H1 (cell line): ENCODE measurements at regions not wholly inside any gene's neighbourhood (a gene's known extent, or its start where the extent isn't known, plus 50 kb on each side); places are given as distances from the start of the nearest gene placed in this dataset.

Experiments
- CTCF ChIA-PET: fragments of 300-600 bp; sonication (Branson Sonifier 250); formaldehyde crosslinking; loops from one replicate; lab custom pipeline; 2021; ENCODE audit not compliant: partially characterized antibody; lab: Charles Lee
- POLR2A ChIA-PET: fragments of 300-600 bp; sonication (Branson Sonifier 250); formaldehyde crosslinking; loops from one replicate; lab custom pipeline; 2021; ENCODE audit warnings: inconsistent platforms; ENCODE audit not compliant: partially characterized antibody; lab: Charles Lee
- DNase-seq, 2 experiments: peaks; one replicate each; pipeline versions ENCODE4 v3.0.0 to v3.0.0-alpha.2; 2010 to 2022; ENCODE audit warnings: low spot score in 2 of 2, low read depth in 1 of 2, mixed read lengths in 1 of 2
- FAIRE-seq: peaks from 2 replicates; lab custom pipeline; 2011; peaks lifted over from hg19 to GRCh38; lab: Jason Lieb, UNC
- H2AFZ ChIP-seq: 2 replicates; pipeline ENCODE4 v1.8.1; 2012; ENCODE audit warnings: low read length, inconsistent platforms
- H2AK5ac ChIP-seq: 2 replicates; pipeline ENCODE4 v1.6.1; 2013; ENCODE audit warnings: low read depth, low read length
- H2BK120ac ChIP-seq: replicated peaks from 2 replicates; pipeline ENCODE3; 2013; ENCODE audit warnings: low read depth, low read length, inconsistent platforms
- H2BK12ac ChIP-seq: 2 replicates; pipeline ENCODE4 v1.6.1; 2013; ENCODE audit warnings: low read depth, low read length
- H2BK15ac ChIP-seq: 2 replicates; pipeline ENCODE4 v1.6.1; 2013; ENCODE audit warnings: low read length
- H2BK20ac ChIP-seq: 2 replicates; pipeline ENCODE4 v1.6.1; 2013; ENCODE audit warnings: low read length
- H2BK5ac ChIP-seq: 2 replicates; pipeline ENCODE4 v1.6.1; 2013; ENCODE audit warnings: low read depth, low read length
- H3K14ac ChIP-seq: 2 replicates; pipeline ENCODE4 v1.6.1; 2013; ENCODE audit warnings: inconsistent platforms; ENCODE audit not compliant: insufficient read length
- H3K18ac ChIP-seq: 2 replicates; pipeline ENCODE4 v1.6.1; 2013; ENCODE audit warnings: low read length; ENCODE audit errors: extremely low read depth
- H3K23ac ChIP-seq: 2 replicates; pipeline ENCODE4 v1.6.1; 2013; ENCODE audit warnings: inconsistent platforms; ENCODE audit not compliant: insufficient read length
- H3K23me2 ChIP-seq: 2 replicates; pipeline ENCODE4 v1.6.1; 2013; ENCODE audit warnings: low read depth, low read length
- H3K27ac ChIP-seq: 2 replicates; pipeline ENCODE4 v1.6.1; 2011; ENCODE audit warnings: low read depth, low read length, inconsistent platforms
- H3K27me3 ChIP-seq, 4 experiments: replicated peaks in 1 of 4; 1 replicate in 1 of 4; 2 replicates in 3 of 4; pipeline versions ENCODE4 v1.6.1 to v1.8.1; 2011 to 2013; ENCODE audit warnings: low read length in 3 of 4, mild to moderate bottlenecking in 3 of 4, inconsistent platforms in 2 of 4, mixed read lengths in 2 of 4, moderate library complexity in 1 of 4; ENCODE audit not compliant: control insufficient read depth in 3 of 4, insufficient read depth in 3 of 4; ENCODE audit errors: extremely low read depth in 1 of 4
- H3K36me3 ChIP-seq, 4 experiments: 2 replicates each; pipeline versions ENCODE4 v1.6.1 to v1.8.1; 2011 to 2013; ENCODE audit warnings: mild to moderate bottlenecking in 4 of 4, low read length in 3 of 4, moderate library complexity in 2 of 4, control low read depth in 1 of 4, inconsistent platforms in 1 of 4; ENCODE audit not compliant: insufficient read depth in 4 of 4, control insufficient read depth in 2 of 4
- H3K4ac ChIP-seq: replicated peaks from 2 replicates; pipeline ENCODE3; 2013; ENCODE audit warnings: low read length, low read depth, mixed read lengths, inconsistent platforms; ENCODE audit not compliant: insufficient read length
- H3K4me1 ChIP-seq, 4 experiments: replicated peaks in 1 of 4; 1 replicate in 1 of 4; 2 replicates in 3 of 4; pipeline versions ENCODE4 v1.6.1 to v1.8.1; 2011 to 2013; ENCODE audit warnings: low read length in 3 of 4, inconsistent platforms in 2 of 4, mixed read lengths in 1 of 4; ENCODE audit not compliant: insufficient read depth in 4 of 4, control insufficient read depth in 3 of 4
- H3K4me2 ChIP-seq, 2 experiments: 2 replicates each; pipeline versions ENCODE4 v1.6.1 to v1.8.1; 2011 to 2013; ENCODE audit warnings: low read depth in 2 of 2, low read length in 2 of 2, control low read depth in 1 of 2, inconsistent platforms in 1 of 2, mild to moderate bottlenecking in 1 of 2; ENCODE audit not compliant: insufficient read depth in 1 of 2
- H3K4me3 ChIP-seq, 4 experiments: fragments of 200-600, 300-600 bp in 1 of 4; sonication (generic), shearing (Covaris generic), sonication (Bioruptor Twin) in 1 of 4; 2 replicates each; pipeline versions ENCODE4 v1.5.1 to v1.8.1; 2011 to 2016; ENCODE audit warnings: low read length in 4 of 4, low read depth in 3 of 4, control low read depth in 2 of 4, inconsistent platforms in 2 of 4, mild to moderate bottlenecking in 2 of 4, mixed read lengths in 1 of 4, moderate library complexity in 1 of 4; ENCODE audit not compliant: insufficient read depth in 2 of 4; ENCODE audit errors: extremely low read depth in 1 of 4
- H3K56ac ChIP-seq: replicated peaks from 2 replicates; pipeline ENCODE3; 2013; ENCODE audit warnings: low read depth, mild to moderate bottlenecking, mixed read lengths, low read length, inconsistent platforms; ENCODE audit not compliant: insufficient read length
- H3K79me1 ChIP-seq: 2 replicates; pipeline ENCODE4 v1.6.1; 2013; ENCODE audit warnings: low read depth, low read length, control low read depth
- H3K79me2 ChIP-seq, 2 experiments: 2 replicates each; pipeline versions ENCODE4 v1.6.1 to v1.8.1; 2012 to 2013; ENCODE audit warnings: low read length in 2 of 2, mild to moderate bottlenecking in 2 of 2, inconsistent platforms in 1 of 2; ENCODE audit not compliant: insufficient read depth in 2 of 2, control insufficient read depth in 1 of 2
- H3K9ac ChIP-seq, 4 experiments: replicated peaks in 1 of 4; 1 replicate in 1 of 4; 2 replicates in 3 of 4; pipeline versions ENCODE4 v1.6.1 to v1.8.1; 2011 to 2013; ENCODE audit warnings: low read depth in 3 of 4, low read length in 3 of 4, control low read depth in 2 of 4, mild to moderate bottlenecking in 2 of 4, moderate library complexity in 2 of 4, inconsistent platforms in 1 of 4; ENCODE audit errors: extremely low read depth in 1 of 4
- H3K9me3 ChIP-seq, 2 experiments: 2 replicates each; pipeline versions ENCODE4 v1.6.1 to v1.8.1; 2012 to 2013; ENCODE audit warnings: mild to moderate bottlenecking in 2 of 2, moderate library complexity in 2 of 2, control low read depth in 1 of 2, inconsistent platforms in 1 of 2, low read depth in 1 of 2, low read length in 1 of 2, mixed read lengths in 1 of 2; ENCODE audit not compliant: insufficient read depth in 2 of 2
- H4K20me1 ChIP-seq, 2 experiments: replicated peaks in 1 of 2; 2 replicates each; pipeline versions ENCODE3 to v1.8.1; 2011 to 2013; ENCODE audit warnings: inconsistent platforms in 2 of 2, low read length in 2 of 2, mild to moderate bottlenecking in 1 of 2; ENCODE audit not compliant: insufficient read depth in 2 of 2, control insufficient read depth in 1 of 2
- H4K5ac ChIP-seq: 2 replicates; pipeline ENCODE4 v1.6.1; 2013; ENCODE audit warnings: low read length, low read depth, mixed read lengths, inconsistent platforms; ENCODE audit not compliant: insufficient read length
- H4K8ac ChIP-seq: 2 replicates; pipeline ENCODE4 v1.8.0; 2013; ENCODE audit warnings: mild to moderate bottlenecking, moderate library complexity, low read length, inconsistent platforms; ENCODE audit not compliant: insufficient read depth; ENCODE audit errors: extremely low read depth
- H4K91ac ChIP-seq: replicated peaks from 2 replicates; pipeline ENCODE3; 2013; ENCODE audit warnings: low read length, mixed read lengths, inconsistent platforms; ENCODE audit not compliant: insufficient read length
- BACH1 ChIP-seq: IDR thresholded peaks from 2 replicates; pipeline ENCODE4 v1.6.1; 2012; ENCODE audit warnings: low read length, improper control_type of control experiment
- CTCF ChIP-seq, 3 experiments: IDR thresholded peaks; 1 replicate in 2 of 3; 2 replicates in 1 of 3; pipeline versions ENCODE4 v1.5.1 to v1.6.1; 2011; ENCODE audit warnings: low read length in 3 of 3, mild to moderate bottlenecking in 3 of 3, inconsistent platforms in 2 of 3, low read depth in 1 of 3, moderate library complexity in 1 of 3; ENCODE audit not compliant: insufficient read depth in 1 of 3; ENCODE audit errors: control extremely low read depth in 1 of 3
- HDAC2 ChIP-seq, 2 experiments: fragments of 300-600 bp in 1 of 2; sonication (generic) in 1 of 2; IDR thresholded peaks; 2 replicates each; pipeline ENCODE4 v1.6.1; 2011 to 2012; ENCODE audit warnings: low read depth in 2 of 2, low read length in 2 of 2, mild to moderate bottlenecking in 2 of 2, moderate library complexity in 2 of 2, borderline replicate concordance in 1 of 2, inconsistent platforms in 1 of 2
- KDM1A ChIP-seq: fragments of 200-600, 300-600 bp; sonication (generic); IDR thresholded peaks from 2 replicates; pipeline ENCODE4 v1.7.1; 2016; ENCODE audit warnings: mild to moderate bottlenecking, low read length, borderline replicate concordance
- NANOG ChIP-seq: IDR thresholded peaks from 2 replicates; pipeline ENCODE4 v1.6.1; 2011; ENCODE audit warnings: low read length, low read depth, mild to moderate bottlenecking, inconsistent platforms; ENCODE audit not compliant: insufficient read depth, poor library complexity, severe bottlenecking
- SIN3A ChIP-seq, 2 experiments: IDR thresholded peaks in 1 of 2; conservative IDR thresholded peaks in 1 of 2; 2 replicates each; pipeline ENCODE4 v1.6.1; 2011 to 2012; ENCODE audit warnings: low read length in 2 of 2, improper control_type of control experiment in 1 of 2, low read depth in 1 of 2, mild to moderate bottlenecking in 1 of 2
- SP1 ChIP-seq: IDR thresholded peaks from 2 replicates; pipeline ENCODE4 v1.6.1; 2011; ENCODE audit warnings: low read depth, low read length
- SUZ12 ChIP-seq: fragments of 200-600 bp; sonication (generic); IDR thresholded peaks from 2 replicates; pipeline ENCODE4 v1.6.1; 2012; ENCODE audit warnings: mild to moderate bottlenecking, inconsistent platforms, low read length, moderate library complexity, mixed read lengths
- TEAD4 ChIP-seq: IDR thresholded peaks from 2 replicates; pipeline ENCODE4 v1.6.1; 2012; ENCODE audit warnings: low read depth, low read length, inconsistent platforms, mixed read lengths
- YY1 ChIP-seq: IDR thresholded peaks from 2 replicates; pipeline ENCODE4 v1.6.1; 2011; ENCODE audit warnings: low read depth, mild to moderate bottlenecking, low read length
- WGBS, 2 experiments: shearing (Covaris generic) in 1 of 2; methylation state at CpG; one replicate each; pipeline versions ENCODE4 v1.1.6 to v1.1.7; 2013 to 2015; ENCODE audit warnings: low lambda C conversion rate in 2 of 2, mixed read lengths in 2 of 2, inconsistent platforms in 1 of 2, low coverage in 1 of 2, missing lambda C conversion rate in 1 of 2; ENCODE audit not compliant: insufficient replicate concordance in 2 of 2, insufficient coverage in 1 of 2, insufficient read length in 1 of 2; ENCODE audit errors: extremely low coverage in 1 of 2, missing lambda C conversion rate in 1 of 2; 5-methylcytosine and 5-hydroxymethylcytosine counted together
- TF ChIP-seq, protein P1 (sequence below): IDR thresholded peaks from 2 replicates; pipeline ENCODE4 v1.6.1; 2012; ENCODE audit warnings: inconsistent platforms

GRCh38 chr11:23453522-23453921 lies 593.2 kb upstream of the CCDC179 start:
- FAIRE-seq: no peak
- Histone ChIP-seq H3K27me3 (no peaks in the 10 kb centered on the region), H3K14ac (no peak overlapping the region), H4K91ac (no peak overlapping the region), H3K27ac (no peak overlapping the region), H3K18ac (no peak overlapping the region), H3K23me2 (no peaks in the 10 kb centered on the region), H3K4me3 (no peak overlapping the region), H3K4ac (no peak overlapping the region), H2AFZ (no peak overlapping the region), H3K79me2 (no peaks in the 10 kb centered on the region), H4K20me1 (no peaks in the 10 kb centered on the region), H4K8ac (no peak overlapping the region), H3K9ac (no peak overlapping the region), H3K4me1 (no peaks in the 10 kb centered on the region), H2BK20ac (no peak overlapping the region), H2BK5ac (no peak overlapping the region), H3K56ac (no peak overlapping the region), H4K5ac (no peak overlapping the region), H3K36me3 (no peaks in the 10 kb centered on the region), H2BK120ac (no peak overlapping the region), H2BK12ac (no peak overlapping the region), H3K23ac (no peak overlapping the region), H3K79me1 (no peaks in the 10 kb centered on the region), H3K4me2 (no peak overlapping the region), H2AK5ac (no peak overlapping the region), H2BK15ac (no peak overlapping the region), H3K9me3 (no peaks in the 10 kb centered on the region)
- 95% methylated on average over 2 of the region's 2 CpGs; no CpG with 5 or more reads in 1 of the 2 experiments for WGBS, 2 experiments
- no peak for DNase-seq
- ChIA-PET POLR2A (no interaction called here), CTCF (no interaction called here)
- TF ChIP-seq NANOG (no peak), BACH1 (no peak), KDM1A (no peak), HDAC2 (IDR thresholded peaks at IDR 0.05; ENCODE audit: borderline replicate concordance in 1 of 2, low read depth in 2 of 2, low read length in 2 of 2) (no peak), SUZ12 (no peak), SP1 (no peak), TEAD4 (no peak), YY1 (no peak), CTCF (IDR thresholded peaks at IDR 0.05; ENCODE audit: control extremely low read depth in 1 of 3, insufficient read depth in 1 of 3, low read depth in 1 of 3, low read length in 3 of 3) (no peak), SIN3A (conservative IDR thresholded peaks at IDR 0.05 in 1 of 2, IDR thresholded peaks at IDR 0.05 in 1 of 2; ENCODE audit: low read depth in 1 of 2, low read length in 2 of 2) (no peak)
- TF ChIP-seq, protein P1, sequence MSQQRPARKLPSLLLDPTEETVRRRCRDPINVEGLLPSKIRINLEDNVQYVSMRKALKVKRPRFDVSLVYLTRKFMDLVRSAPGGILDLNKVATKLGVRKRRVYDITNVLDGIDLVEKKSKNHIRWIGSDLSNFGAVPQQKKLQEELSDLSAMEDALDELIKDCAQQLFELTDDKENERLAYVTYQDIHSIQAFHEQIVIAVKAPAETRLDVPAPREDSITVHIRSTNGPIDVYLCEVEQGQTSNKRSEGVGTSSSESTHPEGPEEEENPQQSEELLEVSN: no peak
